Neural cell (in vitro differentiated cells): ENCODE measurements at regions not wholly inside any gene's neighbourhood (a gene's known extent, or its start where the extent isn't known, plus 50 kb on each side); places are given as distances from the start of the nearest gene placed in this dataset.

Experiments used
- H2AFZ ChIP-seq: fragments of 200-600, 300-800 bp; sonication (generic), shearing (Covaris generic); 2 replicates; pipeline ENCODE4 v1.6.0; 2014; ENCODE audit warnings: low read depth, mild to moderate bottlenecking, antibody characterized with exemption, low read length, moderate library complexity
- H3F3A ChIP-seq: fragments of 200-600 bp; shearing (Covaris generic); 2 replicates; pipeline ENCODE4 v1.6.1; 2016; ENCODE audit warnings: mild to moderate bottlenecking, moderate library complexity, mixed read lengths, antibody characterized with exemption, low read length; ENCODE audit not compliant: insufficient read depth, poor library complexity, severe bottlenecking
- H3K27ac ChIP-seq: fragments of 200-600, 300-800 bp; sonication (generic), shearing (Covaris generic); 2 replicates; pipeline ENCODE4 v1.5.1; 2014; ENCODE audit warnings: mild to moderate bottlenecking, low read length, moderate library complexity
- H3K27me3 ChIP-seq: fragments of 300-800, 200-600 bp; sonication (generic), shearing (Covaris generic); 2 replicates; pipeline ENCODE4 v1.6.0; 2014; ENCODE audit warnings: mild to moderate bottlenecking, low read depth, low read length, moderate library complexity; ENCODE audit not compliant: insufficient read depth
- H3K36me3 ChIP-seq: fragments of 300-800, 200-600 bp; sonication (generic), shearing (Covaris generic); 2 replicates; pipeline ENCODE4 v1.5.1; 2014; ENCODE audit warnings: mild to moderate bottlenecking, antibody characterized with exemption, low read length, moderate library complexity; ENCODE audit not compliant: insufficient read depth
- H3K4me2 ChIP-seq: fragments of 300-800, 200-600 bp; sonication (generic), shearing (Covaris generic); 2 replicates; pipeline ENCODE4 v1.6.0; 2014; ENCODE audit warnings: mild to moderate bottlenecking, low read length
- H3K4me3 ChIP-seq: fragments of 300-800, 200-600 bp; sonication (generic), shearing (Covaris generic); 2 replicates; pipeline ENCODE4 v1.5.1; 2014; ENCODE audit warnings: mild to moderate bottlenecking, low read length, moderate library complexity
- H3K79me2 ChIP-seq: fragments of 200-600 bp; shearing (Covaris generic); replicated peaks from 2 replicates; pipeline ENCODE4 v1.6.0; 2014; ENCODE audit warnings: mild to moderate bottlenecking, low read length, moderate library complexity; ENCODE audit not compliant: insufficient read depth
- H3K9ac ChIP-seq: fragments of 300-800, 200-600 bp; sonication (generic), shearing (Covaris generic); 2 replicates; pipeline ENCODE4 v1.6.1; 2016; ENCODE audit warnings: mild to moderate bottlenecking, low read length, mixed read lengths
- H3K9me2 ChIP-seq: fragments of 200-600 bp; shearing (Covaris generic); 2 replicates; pipeline ENCODE4 v1.6.1; 2016; ENCODE audit warnings: mild to moderate bottlenecking, low read length, mixed read lengths; ENCODE audit not compliant: insufficient read depth
- H3K9me3 ChIP-seq: fragments of 200-600, 300-800 bp; sonication (generic), shearing (Covaris generic); 2 replicates; pipeline ENCODE4 v1.6.1; 2016; ENCODE audit warnings: mild to moderate bottlenecking, mixed run types, low read length, moderate library complexity, mixed read lengths
- H4K20me1 ChIP-seq: fragments of 200-600 bp; shearing (Covaris generic); 2 replicates; pipeline ENCODE4 v1.6.1; 2016; ENCODE audit warnings: mild to moderate bottlenecking, mixed run types; ENCODE audit not compliant: insufficient read depth
- CTCF ChIP-seq: fragments of 450-650 bp; IDR thresholded peaks from 2 replicates; pipeline ENCODE4 v1.5.1; 2014; ENCODE audit warnings: antibody characterized with exemption, mild to moderate bottlenecking, moderate library complexity; ENCODE audit not compliant: poor library complexity, severe bottlenecking
- EP300 ChIP-seq: fragments of 450-650 bp; conservative IDR thresholded peaks from 2 replicates; pipeline ENCODE4 v1.6.1; 2014; ENCODE audit warnings: antibody characterized with exemption, mild to moderate bottlenecking, moderate library complexity; ENCODE audit not compliant: poor library complexity, severe bottlenecking
- EZH2 ChIP-seq: fragments of 200-600, 300-800 bp; shearing (Covaris generic), sonication (generic); IDR thresholded peaks from 2 replicates; pipeline ENCODE4 v1.6.1; 2014; ENCODE audit warnings: antibody characterized with exemption, low read length, borderline replicate concordance, mild to moderate bottlenecking; ENCODE audit not compliant: insufficient read depth, poor library complexity, severe bottlenecking
- MXI1 ChIP-seq: fragments of 450-650 bp; conservative IDR thresholded peaks from 2 replicates; pipeline ENCODE4 v1.6.1; 2014; ENCODE audit warnings: antibody characterized with exemption, mild to moderate bottlenecking; ENCODE audit not compliant: poor library complexity, severe bottlenecking
- POLR2AphosphoS5 ChIP-seq: IDR thresholded peaks from 2 replicates; pipeline ENCODE4 v1.6.1; 2012
- RAD21 ChIP-seq: fragments of 450-650 bp; conservative IDR thresholded peaks from 2 replicates; pipeline ENCODE4 v1.6.1; 2014; ENCODE audit warnings: antibody characterized with exemption, mild to moderate bottlenecking, moderate library complexity
- REST ChIP-seq: IDR thresholded peaks from 2 replicates; pipeline ENCODE4 v1.6.1; 2012; ENCODE audit warnings: borderline replicate concordance
- SMC3 ChIP-seq: fragments of 450-650 bp; conservative IDR thresholded peaks from 2 replicates; pipeline ENCODE4 v1.6.1; 2014; ENCODE audit warnings: antibody characterized with exemption, mild to moderate bottlenecking, moderate library complexity; ENCODE audit not compliant: poor library complexity
- TAF1 ChIP-seq: IDR thresholded peaks from 2 replicates; pipeline ENCODE4 v1.6.1; 2012; ENCODE audit warnings: low read depth

GRCh38 chr2:172270278-172271079, 156.9 kb upstream of the ITGA6 start:
- H3K9me3 ChIP-seq = peaks cover 4% of the 10 kb centered on the region
- no peaks in the 10 kb centered on the region for H4K20me1 ChIP-seq
- H3K9ac ChIP-seq = no peak overlapping the region
- no peaks in the 10 kb centered on the region for H3K27me3 ChIP-seq
- H3K79me2 ChIP-seq = no peaks in the 10 kb centered on the region
- no peak overlapping the region for H3K4me3 ChIP-seq
- no peak overlapping the region for H3K4me2 ChIP-seq
- H2AFZ ChIP-seq = no peak overlapping the region
- H3K36me3 ChIP-seq = no peaks in the 10 kb centered on the region
- TF ChIP-seq MXI1 (no peak), EZH2 (no peak), REST (no peak), RAD21 (no peak), TAF1 (no peak)
- no peaks in the 10 kb centered on the region for H3F3A ChIP-seq
- H3K27ac ChIP-seq = no peak overlapping the region
- no peaks in the 10 kb centered on the region for H3K9me2 ChIP-seq

- no peaks in the 10 kb centered on the region for H3K36me3 ChIP-seq
- H2AFZ ChIP-seq = no peak overlapping the region
- no peak overlapping the region for H3K4me3 ChIP-seq
- no peaks in the 10 kb centered on the region for H3K79me2 ChIP-seq
- H3K4me2 ChIP-seq = no peak overlapping the region
- H3K27me3 ChIP-seq = no peaks in the 10 kb centered on the region
- peaks cover 4% of the 10 kb centered on the region for H3K9me3 ChIP-seq
- H3K9me2 ChIP-seq = no peaks in the 10 kb centered on the region
- no peaks in the 10 kb centered on the region for H4K20me1 ChIP-seq
- no peak for TF ChIP-seq EP300
- TF ChIP-seq POLR2AphosphoS5 = no peak
- TF ChIP-seq EZH2 = no peak
- TF ChIP-seq RAD21 = no peak
- TF ChIP-seq TAF1 = no peak
- no peak for TF ChIP-seq REST
- TF ChIP-seq SMC3 = no peak
- TF ChIP-seq MXI1 = no peak
- no peak for TF ChIP-seq CTCF
- no peak overlapping the region for H3K9ac ChIP-seq
- no peak overlapping the region for H3K27ac ChIP-seq
- no peaks in the 10 kb centered on the region for H3F3A ChIP-seq
These were observed 153.3 kb upstream of the ITGA6 start for GRCh38 chr2:172273910-172274571.
